Daoy (cell line): ENCODE measurements at regions not wholly inside any gene's neighbourhood (a gene's known extent, or its start where the extent isn't known, plus 50 kb on each side); places are given as distances from the start of the nearest gene placed in this dataset.
A peak's percentile ranks its signal among the peaks of the same experiment; 100 is the strongest.

Experiments
- DNase-seq: peaks from one replicate; pipeline ENCODE4 v3.0.0-alpha.2; 2015; ENCODE audit warnings: low read depth

DNA sequence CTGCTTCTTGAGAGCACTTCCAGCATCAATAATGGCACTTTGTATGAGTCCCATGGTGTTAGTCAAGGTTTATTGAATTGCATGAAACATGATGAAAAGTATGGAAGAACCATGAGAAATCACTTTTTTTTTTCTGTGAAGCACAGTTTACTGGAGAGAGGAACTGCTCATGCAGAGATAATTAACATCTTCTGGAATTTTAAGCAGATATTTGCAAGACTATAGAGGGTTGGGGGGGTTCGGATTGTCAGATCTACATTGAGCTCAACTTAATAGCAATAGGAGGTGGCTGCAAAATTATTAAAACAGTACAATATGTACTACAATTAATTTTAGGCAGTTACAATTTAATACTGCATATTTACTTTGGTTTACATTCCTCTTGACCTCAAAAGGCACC lies 204.4 kb upstream of the CDH10 start:
- no peak for DNase-seq

DNA sequence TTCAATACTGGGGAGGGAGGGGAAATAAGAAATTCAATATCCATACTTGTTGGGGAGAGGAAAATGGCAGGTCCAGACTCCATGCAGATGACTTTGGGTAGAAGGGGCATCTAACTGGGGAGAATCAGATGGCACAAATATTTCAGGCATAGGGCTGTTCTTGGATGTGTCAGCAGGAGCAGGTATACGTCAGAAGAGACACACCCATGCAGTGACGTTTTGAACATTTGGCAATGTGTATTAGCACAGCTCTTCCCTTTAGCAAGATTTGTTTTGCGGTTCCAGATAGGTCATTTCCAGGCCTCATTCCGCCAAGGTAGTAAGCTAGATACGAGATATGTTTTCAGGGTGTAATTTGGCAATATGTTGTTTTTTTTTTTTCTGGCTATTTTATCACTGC lies 187.2 kb upstream of the CDH10 start:
- peak; percentile 5 for DNase-seq

DNA sequence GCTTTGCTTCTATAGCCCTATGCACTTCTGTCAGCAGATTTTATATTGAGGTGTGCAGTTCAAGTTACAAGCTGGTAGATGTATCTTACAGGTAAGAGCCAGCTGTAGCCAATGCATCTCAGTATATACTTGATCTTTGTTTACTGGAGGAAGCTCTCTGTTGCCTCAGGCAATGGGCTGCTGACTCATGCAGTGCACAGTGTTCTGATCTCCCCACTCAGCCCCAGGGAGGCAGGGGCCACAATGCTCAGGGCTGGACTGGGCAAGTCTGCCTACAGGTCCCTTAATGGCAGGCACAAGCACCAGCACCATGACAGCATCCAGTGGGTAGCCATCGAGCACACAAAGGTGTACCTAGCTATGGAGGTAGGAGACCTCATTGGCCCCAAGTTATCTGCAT lies 178.8 kb upstream of the CDH10 start:
- DNase-seq: peak; percentile 30

DNA sequence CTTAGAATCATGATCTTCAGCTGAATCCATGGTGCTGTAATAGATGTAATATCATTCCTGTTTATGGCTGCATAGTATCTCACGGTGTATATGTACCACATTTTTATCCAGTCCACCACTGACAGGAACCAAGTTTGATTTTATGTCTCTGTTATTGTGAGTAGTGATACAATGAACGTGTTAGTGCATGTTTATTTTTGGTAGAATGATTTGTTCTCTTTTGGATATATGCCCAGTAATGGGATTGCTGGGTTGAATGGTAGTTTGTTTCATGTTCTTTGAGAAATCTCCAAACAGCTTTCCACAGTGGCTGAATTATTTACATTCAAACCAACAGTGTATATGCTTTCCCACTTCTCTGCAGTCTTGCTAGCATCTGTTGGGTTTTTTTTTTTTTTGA lies 175.1 kb upstream of the CDH10 start:
- DNase-seq: no peak

DNA sequence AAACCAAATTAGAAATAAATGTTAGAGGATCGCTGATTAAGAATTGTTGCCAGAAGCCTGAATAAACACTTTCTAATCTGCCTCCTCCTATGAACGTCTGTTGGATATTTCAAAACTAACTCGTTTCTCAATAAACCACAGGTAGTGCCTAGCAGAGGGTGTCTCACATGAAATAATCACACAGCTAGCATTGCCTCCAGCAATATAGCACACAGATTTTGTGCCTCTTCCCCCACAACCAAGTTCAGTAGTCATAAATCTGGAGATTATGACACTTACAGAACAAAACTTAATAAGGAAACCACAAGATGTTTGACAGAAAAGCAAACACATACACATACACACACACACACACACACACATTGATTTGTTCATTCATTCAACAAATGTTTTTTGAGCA lies 173.2 kb upstream of the CDH10 start:
- DNase-seq: no peak

DNA sequence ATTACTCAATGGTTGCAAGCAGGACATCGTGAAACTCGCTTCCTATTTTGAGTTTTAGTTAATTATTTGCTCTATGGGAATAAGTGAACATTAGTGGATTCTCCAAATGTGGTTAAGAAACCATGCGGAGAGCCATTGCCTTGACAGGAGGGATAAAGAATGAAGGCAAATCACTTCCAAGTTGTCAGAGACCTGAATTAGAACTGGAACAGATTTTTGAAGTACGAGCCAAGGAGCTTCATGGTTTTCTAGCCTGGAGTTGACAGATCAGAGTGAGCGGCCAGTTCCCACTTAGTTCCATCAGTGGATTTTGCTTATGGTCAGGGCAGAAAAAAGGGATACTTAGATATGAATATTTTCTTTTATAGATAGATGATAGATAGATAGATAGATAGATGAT lies 171.4 kb upstream of the CDH10 start:
- no peak for DNase-seq

DNA sequence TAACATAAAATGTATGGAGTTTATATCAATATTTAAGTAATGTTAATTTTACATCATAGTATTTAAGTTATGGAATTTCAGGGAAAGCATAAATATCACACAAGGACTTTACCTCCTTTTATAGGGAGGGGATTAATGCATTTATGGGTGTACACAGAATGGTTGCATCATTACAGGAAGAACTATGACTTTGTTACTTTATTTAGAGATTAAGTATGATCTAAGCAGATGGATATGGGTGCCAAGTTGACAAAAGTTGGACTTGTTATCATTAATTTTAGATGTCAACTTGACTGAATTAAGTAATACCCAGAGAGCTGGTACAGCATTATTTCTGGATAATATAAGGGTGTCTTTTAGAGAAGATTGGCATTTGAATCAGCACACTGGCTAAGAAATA lies 160.5 kb upstream of the CDH10 start:
- DNase-seq: no peak

DNA sequence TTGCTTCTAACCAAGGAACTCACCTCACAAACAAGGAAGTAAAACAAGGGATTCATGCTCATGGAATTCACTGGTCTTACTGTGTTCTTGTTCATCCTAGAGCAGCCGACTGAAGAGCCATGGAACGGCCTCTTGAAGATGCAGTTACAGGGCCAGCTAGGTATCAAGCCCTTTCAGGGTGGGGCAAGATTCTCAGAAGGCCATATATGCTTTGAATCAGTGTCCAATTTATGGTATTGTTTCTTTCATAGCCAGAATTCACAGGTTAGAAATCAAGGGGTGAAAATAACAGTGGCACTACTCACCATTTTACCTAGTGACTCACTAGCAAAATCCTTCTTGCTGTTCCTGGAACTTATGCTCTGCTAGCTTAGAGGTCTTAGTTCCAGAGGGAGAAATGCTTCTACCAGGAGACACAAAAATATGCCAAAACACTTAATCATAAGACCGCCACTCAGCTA lies 159.5 kb upstream of the CDH10 start:
- DNase-seq: peak; percentile 2

DNA sequence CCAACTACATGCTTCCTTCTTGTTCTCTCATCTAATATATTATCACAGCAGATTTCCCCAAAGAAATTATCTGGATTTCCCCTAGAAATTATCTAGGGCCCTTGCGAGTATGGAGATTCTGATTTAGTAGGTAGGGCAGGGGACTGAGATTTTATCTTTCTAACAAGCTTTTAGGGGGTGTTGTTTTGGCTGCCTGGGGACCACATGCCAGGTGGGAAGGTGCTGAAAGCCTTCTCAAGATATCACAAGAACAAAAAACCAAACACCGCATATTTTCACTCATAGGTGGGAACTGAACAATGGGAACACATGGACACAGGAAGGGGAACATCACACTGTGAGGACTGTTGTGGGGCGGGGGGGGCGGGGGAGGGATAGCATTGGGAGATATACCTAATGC lies 146.5 kb upstream of the CDH10 start:
- DNase-seq: no peak

DNA sequence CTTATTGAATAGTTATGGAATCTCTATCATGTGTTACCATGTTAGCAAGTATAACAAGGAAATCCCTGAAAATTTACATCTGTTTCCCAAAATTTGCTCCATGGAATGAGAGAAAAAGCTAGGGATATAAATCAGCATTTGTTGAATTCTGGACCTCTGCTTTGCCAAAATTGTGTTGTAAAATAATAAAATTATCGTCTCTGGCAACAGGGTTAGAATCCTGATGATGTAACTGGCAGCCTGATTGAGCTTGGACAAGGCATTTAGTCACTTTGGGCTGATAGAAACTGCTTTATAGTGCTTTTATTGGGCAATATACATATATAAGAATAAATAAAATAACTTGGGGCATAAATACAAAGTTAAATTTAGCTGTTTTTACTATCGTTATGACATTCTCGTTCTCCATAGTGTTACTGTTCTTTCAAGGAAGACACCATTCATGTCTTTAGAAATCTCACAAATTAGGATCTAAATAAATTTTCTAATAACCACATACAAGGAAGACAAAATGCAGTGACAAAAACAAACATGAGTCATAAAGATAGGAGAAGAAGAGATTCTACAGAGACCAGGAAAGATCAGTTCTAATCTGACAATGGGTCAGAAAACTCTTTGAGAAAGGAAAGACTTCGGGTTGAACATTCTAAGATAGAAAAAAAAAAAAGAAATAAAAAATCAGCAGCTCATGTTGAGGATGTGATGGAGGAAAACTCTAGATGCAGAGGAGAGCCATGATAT lies 145.0 kb upstream of the CDH10 start:
- no peak for DNase-seq

DNA sequence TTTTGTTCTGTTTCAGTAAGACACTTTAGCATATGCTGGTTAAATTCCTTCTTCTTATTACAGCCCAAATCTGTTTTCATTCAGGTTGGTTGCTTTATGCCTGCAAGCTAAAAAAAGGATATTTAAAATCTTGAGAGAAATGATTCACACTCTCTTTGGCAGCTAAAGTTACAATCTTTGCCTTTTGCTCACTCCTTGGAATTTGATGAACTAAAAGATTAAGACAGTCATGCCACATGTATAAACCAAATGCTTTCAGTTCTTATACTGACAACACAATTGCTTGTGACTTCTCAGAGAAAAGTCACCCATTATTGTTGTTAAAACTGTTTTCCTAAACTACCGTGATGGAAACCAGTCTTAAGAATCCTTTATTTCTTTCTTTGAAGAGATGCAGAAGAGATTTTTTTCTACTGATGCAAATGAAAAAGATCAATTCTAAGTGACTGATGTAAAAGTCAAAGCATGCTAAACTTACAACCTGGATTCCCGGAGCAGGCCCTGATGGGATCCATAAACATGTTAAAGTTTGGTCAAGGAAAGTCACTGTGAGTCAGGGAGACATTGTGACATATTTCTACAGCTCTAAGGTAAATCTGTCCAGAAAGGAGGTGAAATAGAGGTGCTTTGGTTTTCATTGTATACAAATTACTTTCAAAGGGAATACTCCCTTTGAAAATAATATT lies 144.2 kb upstream of the CDH10 start:
- peak; percentile 19 for DNase-seq

DNA sequence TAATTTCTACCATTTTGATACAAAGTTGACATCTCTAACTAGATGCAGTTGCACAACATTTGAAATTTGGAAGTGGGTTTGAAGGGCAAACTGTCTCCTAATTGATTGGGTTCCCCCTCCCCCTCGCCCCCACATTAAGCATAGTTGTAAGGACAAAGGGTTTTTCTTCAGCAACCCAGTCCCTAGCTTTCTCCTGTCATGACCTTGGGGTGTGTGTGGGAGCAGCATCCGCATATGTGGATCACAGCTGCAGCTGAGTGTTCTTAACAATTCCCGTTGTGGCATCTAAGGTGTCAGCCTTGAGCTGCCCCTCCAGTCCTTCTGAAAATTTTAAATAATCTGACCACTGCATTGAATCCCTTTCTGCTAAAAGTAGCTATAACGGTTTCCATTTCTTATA lies 141.3 kb upstream of the CDH10 start:
- DNase-seq: no peak

DNA sequence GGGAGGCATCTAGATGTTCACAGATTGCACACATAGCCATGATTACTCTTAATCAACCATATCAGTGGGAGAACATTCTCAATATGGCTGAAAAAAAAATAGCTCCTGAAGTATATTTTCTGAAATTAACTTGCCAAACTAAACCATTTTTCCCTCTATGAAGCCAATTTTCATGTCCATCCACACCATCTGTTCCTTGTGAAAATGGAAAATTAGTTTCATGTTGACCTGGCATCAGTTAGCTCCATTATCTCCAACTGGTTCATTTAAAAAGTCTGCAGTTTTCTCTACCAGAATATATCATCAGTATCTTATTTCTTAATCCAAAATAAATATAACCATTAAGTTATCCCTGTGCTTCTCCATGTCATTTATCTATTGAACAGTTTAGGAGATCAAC lies 138.8 kb upstream of the CDH10 start:
- no peak for DNase-seq

DNA sequence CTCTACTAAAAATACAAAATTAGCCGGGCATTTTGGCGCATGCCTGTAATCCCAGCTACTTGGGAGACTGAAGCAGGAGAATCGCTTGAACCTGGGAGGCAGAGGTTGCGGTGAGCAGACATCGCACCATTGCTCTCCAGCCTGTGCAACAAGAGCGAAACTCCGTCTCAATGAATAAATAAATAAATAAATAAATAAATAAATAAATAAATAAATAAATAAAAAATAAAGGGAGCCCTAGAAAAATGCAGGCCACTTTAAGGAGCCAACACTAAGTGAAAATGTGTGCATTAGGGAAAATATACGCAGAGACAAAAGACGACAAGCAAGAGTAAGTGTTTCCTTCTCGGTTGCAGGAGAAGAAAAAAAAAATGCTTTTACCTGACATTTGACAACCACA lies 132.6 kb upstream of the CDH10 start:
- no peak for DNase-seq

DNA sequence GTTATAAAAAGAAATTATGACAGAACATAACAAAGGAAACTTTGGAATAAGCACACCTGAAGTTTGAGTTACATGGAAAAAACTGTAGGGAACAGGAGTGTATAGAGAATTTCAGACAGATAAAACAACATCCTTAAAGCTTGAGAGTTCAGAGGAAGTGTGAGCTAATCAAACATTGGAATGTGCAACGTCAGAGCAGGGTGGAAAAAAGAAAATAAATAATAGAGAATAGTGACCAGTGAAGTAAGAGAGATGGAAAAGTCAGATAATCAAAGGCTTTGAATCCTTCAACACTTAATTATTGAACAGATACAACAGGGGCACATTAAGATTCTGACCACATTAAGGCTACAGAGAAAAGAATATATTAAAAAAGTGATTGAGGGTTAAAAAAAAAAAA lies 128.5 kb upstream of the CDH10 start:
- no peak for DNase-seq

DNA sequence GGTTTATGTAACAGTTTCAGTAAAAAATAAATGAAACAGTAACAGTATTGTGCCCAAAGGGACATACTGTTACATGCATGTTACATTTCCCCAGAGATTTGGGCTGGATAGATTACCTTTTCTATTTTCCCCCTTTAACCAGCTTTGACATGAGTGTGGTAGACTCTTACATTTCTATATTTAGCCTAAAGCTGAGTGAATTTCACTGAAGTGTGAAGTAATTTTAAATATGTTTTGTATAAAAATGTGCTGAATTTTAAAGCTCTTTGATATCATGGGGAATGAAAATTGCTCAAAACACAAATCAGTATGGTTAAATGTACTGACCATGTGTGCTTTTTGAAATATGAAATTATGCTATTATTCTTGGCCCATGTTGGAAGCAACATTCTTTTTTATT lies 122.3 kb upstream of the CDH10 start:
- DNase-seq: no peak

DNA sequence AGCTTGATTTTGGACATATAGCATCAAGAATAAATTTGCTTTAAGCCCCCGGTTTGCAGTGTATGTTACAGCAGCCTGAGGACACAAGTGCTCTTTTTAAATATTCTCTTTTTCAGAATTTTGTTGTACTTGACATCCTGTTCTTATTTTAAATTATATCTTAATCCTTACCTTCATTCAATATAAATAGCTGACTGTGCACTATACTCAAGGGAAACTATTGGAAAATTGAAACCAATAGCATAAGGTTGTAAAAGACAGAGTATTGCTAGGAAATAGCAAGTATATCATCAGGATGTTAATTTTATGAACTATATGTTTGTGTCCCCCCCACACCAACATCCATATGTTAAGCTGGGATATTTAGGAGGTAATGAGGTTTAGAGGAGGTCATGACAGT lies 120.4 kb upstream of the CDH10 start:
- no peak for DNase-seq

DNA sequence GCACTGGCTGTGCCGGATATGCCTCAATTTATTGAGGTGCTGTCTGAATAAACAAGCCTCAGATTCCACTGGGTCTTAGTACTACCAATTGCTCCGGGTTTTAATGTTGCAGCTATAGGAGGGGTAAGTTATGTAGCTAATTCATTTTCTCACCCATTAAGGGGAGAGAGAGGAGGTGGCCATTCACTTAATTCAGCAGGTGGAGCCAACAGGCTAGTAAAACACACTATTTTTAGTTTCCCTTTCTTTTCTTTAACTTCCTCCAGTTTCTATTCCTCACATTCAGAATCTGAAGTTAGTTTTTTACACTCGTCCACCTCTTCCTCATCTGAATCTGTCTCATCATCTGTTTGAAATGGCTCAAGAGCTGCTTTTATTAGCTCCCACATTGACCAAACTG lies 105.6 kb upstream of the CDH10 start:
- DNase-seq: no peak

DNA sequence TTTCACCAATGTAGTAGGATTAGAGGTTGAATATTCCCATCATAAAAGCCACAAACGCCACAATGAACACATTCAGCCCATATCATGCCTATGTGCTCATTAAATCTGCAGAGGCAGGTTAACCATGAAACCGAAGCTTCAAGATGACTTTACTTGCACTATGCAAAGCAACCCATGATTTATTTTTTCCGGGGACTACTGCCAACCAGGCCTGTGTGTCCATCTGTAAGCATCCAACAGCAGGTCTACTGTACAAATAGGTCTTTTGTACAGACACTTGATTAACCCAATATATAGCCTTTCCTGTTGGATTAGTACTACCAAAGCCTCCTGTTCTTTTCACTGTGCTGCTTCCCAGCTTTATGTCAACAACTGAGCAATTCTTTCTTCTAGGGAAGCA lies 104.9 kb upstream of the CDH10 start:
- no peak for DNase-seq

DNA sequence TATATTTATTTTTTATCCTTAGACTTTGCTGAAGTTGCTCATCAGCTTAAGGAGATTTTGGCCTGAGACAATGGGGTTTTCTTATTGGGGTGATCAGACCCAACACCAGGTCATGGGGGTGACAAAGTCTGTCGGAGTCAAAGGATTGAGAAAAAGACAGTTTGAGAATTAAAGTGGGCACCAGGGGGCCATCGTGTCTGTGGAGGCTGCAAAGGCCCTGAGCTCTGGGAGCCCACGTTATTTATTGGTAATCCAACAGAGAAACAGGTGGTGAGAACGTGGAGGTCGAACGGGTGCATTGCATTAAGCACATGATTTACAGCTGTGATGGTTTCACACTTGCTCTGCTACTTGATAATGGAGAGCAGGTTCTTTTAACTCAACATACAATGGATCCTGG lies 102.5 kb upstream of the CDH10 start:
- DNase-seq: no peak

DNA sequence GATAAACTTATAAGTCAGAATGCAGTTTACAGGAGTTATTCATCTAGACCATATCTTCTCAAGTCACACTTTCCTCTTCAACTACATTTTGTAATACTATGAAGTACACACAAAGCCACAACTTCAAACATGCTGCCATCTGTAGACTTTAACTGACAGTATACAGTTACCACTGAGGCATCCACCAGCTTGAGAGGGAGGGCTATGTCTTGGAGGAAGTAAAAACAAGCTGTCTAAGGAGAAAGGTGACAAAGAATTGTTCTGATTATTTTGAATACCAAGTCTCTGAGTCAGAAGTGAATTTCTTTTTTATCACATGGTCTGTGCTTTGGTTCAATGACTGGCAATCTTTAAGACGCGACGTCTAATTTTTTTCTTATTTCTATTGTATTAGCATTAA lies 97.6 kb upstream of the CDH10 start:
- peak; percentile 15 for DNase-seq

DNA sequence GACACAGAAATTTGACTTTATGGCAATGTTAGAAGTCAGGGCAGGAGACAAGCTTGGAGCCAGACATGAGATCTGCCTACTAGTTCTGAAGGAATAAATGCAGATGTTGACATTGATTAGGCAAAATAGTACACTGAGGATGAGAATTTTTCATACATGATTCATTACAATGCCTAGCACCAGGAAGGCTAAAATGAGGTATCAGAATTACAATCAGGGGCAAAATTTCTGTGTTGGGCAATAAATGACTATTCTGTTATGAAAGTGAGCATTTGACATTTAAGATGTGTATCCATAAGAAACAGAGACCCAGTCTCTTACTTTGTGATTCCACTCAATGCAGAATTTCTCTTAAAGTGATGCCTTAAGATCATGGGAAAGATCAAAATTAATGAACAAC lies 92.4 kb upstream of the CDH10 start:
- no peak for DNase-seq

DNA sequence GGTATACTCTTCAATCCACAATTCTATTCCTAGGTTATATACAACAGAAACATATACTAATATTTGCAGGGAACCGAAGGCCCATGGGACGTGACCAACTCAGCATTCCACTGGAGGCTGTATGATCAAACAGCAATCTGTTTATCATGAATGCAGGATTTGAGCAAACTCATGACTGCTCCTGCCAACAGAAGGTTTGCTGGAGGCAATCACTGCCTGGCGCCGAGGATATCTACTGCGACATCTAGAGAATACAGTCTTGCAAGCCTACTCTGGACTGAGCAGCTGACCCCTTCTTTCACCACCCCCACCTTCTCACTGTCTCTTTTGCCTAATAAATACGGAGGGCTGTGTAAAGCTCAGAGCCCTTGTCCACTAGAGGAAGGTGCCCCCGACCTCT lies 90.5 kb upstream of the CDH10 start:
- DNase-seq: peak; percentile 8

DNA sequence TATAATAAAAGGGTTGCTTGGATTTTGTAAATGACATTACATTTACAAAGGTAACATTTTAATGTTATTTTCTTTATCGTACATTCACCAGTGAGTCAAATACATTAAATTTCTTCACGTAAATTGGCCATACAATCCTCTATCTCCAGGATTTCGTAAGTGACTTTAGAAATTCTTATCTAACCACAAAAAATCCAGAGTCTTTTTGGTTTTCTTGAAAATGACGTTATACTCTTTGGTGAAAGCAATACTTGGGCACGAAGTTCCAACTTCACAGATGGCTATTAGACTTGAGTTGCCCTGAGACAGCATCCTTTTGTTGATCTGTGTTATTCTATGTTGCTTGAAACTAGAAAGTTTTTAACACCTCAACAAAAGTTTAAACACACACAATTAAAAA lies 87.4 kb upstream of the CDH10 start:
- DNase-seq: no peak
